SK-N-DZ (cell line): ENCODE measurements at regions not wholly inside any gene's neighbourhood (a gene's known extent, or its start where the extent isn't known, plus 50 kb on each side); places are given as distances from the start of the nearest gene placed in this dataset.
"Not testable (repeated sequence)": the region's sequence is repeated elsewhere in the genome, so short reads cannot be mapped to it uniquely, and the experiment has no call there.

Experiments used
- DNase-seq: peaks from one replicate; pipeline ENCODE4 v3.0.0-alpha.2; 2015; ENCODE audit warnings: low spot score

- no peak for DNase-seq
These were observed 917.0 kb downstream of the LRFN5 start for GRCh38 chr14:42523666-42524065.

- DNase-seq: no peak
These were observed 911.3 kb downstream of the LRFN5 start for GRCh38 chr14:42517806-42518500.

DNA sequence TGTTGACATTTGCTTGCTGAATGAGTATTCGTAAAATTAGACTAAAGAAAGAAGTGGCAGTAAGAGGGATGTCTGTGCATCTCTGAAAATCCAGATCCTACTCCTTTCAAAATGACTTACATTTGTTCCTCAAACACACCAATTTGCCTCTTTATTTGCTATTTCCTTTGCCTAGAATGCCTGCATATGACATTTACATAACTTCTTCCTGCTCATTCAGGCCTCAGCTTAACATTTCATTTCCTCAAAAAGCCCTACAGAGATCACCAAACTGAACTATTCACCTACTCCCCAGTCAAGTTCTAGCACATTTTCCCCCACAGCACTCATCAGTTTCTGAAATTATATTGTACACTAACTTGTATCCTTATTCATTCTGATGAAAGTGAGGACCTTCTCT, 907.2 kb downstream of the LRFN5 start:
- no peak for DNase-seq

DNA sequence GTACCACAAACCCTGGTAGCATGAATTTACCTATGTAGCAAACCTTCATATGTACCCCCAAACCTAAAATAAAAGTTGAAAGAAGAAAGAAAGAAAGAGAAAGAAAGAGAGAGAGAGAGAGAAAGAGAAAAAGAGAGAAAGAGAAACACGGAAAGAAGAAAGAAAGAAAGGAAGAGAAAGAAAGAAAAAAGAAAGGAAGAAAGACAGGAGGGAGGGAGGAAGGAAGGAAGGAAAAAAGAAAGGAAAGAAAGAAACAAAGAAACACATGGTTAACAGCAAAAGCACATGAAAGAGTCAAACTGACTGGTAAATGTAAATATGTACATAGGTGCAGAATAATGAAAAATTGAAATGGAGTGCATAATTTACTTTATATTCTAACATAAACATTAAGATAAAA, 903.4 kb downstream of the LRFN5 start:
- no peak for DNase-seq

DNA sequence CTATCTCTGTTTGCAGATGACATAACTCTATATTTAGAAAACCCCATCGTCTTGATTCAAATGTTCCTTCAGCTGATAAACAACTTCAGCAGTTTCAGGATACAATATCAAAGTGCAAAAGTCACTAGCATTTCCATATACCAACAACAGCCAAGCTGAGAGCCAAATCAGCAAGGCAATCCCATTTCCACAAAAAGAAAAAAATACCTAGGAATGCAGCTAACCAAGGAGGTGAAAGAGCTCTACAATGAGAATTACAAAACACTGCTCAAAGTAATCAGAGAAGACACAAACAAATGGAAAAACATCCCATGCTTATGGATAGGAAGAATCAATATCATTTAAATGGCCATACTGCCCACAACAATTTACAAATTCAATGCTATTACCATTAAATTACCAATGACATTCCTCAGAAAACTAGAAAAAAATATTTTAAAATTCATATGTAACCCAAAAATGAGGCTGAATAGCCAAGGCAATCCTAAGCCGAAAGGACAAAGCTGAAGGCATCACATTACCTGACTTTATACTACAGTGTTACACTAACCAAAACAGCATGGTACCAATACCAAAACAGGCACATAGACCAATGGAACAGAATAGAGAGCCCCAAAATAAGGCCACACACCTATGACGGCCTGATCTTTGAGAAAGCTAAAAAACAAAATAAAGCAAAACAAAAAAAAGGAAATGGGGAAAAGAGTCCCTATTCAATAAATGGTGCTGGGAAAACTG, 901.7 kb downstream of the LRFN5 start:
- no peak for DNase-seq

DNA sequence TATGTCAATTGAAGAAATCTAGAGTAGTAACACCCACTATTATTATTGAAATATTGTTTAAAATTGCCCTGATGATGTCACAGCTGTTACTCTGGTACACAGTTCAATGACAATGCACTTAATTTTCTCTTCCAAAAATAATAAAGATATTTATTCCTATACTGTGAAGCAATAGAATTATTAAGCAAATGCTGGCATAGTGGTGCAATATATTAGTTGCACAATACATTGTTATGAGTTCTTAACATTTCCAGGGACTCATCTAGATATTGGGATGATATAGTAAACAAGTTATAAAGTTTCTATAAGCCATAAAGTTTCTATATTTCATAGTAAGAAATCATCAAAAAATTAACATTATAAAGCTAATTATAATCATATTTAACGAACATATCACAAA, 897.8 kb downstream of the LRFN5 start:
- no peak for DNase-seq

GRCh38 chr14:42499137-42499536, 892.5 kb downstream of the LRFN5 start:
- DNase-seq: no peak

DNA sequence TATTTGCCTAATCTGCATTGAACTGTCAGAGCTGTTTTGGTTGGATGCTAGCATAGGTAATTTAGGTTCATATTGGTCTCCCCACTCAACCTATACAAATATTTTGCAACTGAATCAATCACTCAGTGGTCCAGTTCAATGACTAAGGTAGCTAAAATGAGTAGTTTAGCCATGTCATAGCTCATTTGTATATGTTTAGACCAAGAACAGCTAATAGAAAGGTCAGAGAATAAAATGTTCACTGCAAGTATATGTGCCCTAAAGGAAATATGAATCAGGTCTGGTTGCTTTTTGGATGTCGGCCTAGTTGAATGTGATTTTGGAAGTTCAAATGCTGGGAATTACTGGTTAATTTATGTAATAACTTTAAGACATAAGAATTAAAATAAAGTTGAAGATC, 883.9 kb downstream of the LRFN5 start:
- no peak for DNase-seq

DNA sequence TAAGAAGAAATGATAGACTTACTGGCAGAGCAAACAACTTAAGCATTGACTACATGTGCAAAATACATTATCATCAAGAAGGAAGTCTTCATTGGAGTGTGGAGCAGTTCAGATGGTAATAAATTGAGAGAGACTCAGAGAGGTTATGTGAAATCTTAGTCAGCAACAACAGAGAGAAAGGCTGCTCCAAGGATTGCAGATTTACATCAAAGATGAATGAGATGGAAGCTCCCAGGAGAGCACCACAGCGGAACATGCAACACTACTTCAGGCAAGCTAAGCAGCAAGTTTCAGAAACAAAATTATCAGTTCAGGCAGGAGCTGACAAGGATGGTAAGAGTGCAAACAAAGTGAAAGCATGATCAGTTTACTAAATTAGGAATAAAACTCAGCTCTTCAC, 882.3 kb downstream of the LRFN5 start:
- no peak for DNase-seq

GRCh38 chr14:42482345-42482971, 875.8 kb downstream of the LRFN5 start:
- not testable (repeated sequence) for DNase-seq

DNA sequence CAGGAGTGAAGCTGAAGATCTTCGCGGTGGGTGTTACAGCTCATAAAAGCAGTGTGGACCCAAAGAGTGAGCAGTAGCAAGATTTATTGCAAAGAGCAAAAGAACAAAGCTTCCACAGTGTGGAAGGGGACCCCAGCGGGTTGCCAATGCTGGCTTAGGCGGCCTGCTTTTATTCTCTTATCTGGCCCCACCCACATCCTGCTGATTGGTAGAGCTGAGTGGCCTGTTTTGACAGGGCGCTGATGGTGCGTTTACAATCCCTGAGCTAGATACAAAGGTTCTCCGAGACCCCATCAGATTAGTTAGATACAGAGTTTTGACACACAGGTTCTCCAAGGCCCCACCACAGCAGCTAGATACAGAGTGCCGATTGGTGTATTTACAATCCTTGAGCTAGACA, 875.0 kb downstream of the LRFN5 start:
- DNase-seq: not testable (repeated sequence)

DNA sequence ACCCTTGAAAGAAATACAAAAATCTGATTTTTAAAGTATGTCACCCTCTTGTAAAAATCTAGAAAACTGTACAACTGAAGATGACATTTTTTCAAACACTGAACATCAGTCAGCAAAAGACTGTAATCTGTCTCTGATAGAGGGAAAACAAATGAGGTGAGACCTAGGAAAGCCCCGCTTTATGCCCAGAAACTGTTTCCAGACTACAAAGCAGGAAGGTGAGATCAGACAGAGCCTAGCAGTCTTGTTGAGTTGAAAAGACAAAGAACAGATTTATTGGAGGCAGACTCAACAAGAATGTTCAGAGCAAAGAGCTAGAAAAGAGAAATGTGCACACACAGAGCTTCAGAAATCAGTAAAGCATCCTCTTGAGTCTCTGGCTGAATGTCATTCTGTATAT, 873.6 kb downstream of the LRFN5 start:
- DNase-seq: no peak

DNA sequence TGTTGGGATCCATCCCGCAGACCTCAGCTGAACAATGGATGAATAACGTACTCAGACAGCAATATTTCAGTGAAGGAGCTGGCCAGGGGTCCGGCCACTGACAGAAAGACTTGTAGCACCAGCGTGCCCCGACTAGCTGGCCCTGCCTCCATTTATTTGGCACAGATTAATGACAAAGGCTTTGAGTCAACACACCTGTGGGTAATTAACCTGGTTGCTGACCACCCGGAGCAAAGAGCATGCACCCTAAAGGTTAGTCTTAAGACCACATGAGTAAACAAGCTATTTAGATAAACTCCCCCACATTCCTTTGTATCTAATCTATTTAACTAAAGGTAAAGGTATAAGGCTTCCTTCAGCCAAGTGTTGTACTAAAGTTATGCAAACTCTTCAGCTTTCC, 868.6 kb downstream of the LRFN5 start:
- no peak for DNase-seq

DNA sequence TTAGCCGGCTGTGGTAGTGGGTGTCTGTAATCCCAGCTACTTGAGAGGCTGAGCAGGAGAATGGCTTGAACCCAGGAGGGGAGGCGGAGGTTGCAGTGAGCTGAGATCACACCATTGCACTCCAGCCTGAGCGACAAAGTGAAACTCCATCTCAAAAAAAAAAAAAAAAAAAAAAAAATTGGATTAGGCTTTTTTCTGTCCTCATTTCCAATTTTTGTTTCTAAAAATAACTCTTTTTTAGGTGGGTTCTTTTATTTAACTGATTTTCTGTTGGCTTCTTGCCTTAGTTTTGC, 863.7 kb downstream of the LRFN5 start:
- no peak for DNase-seq

- no peak for DNase-seq
These were observed 863.2 kb downstream of the LRFN5 start for GRCh38 chr14:42469637-42470426.

- no peak for DNase-seq
These were observed 854.0 kb downstream of the LRFN5 start for GRCh38 chr14:42460673-42461072.

DNA sequence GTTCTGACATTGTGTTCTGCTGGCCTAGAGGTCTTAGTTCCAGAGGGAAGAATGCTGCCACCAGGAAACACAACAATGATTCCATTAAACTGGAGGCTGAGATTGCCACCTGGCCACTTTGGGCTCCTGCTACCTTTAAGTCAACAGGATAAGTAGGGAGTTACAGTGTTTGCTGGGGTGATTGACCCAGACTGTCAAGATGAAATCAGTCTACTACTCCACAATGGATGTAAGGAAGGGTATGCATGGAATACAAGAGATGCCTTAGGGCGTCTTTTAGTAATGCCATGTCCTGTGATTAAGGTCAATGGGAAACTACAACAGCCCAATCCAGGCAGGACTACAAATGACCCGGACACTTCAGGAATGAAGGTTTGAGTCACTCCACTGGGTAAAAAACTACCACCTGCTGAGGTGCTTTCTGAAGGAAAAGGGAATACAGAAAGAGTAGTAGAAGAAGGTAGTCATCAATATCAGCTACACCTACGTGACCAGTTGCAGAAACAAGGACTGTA, 852.6 kb downstream of the LRFN5 start:
- DNase-seq: no peak

DNA sequence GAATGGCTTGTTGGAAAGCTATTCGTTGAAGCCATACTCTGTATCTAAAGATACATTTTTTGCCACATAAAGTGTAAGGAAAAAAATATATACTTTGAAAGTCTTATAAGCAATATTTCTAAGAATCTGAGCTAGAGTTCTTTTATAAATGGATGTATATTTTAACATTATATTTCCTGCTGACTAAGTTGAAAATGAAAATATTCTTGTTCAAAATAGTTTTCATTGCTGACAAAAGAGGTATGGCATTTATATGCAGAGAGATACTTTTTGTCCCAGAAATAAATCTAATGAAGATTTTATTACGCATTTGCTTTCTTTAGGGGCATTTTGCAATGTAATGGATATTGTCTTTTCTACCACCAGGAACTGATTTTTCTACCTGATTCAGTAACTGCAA, 834.9 kb downstream of the LRFN5 start:
- no peak for DNase-seq

DNA sequence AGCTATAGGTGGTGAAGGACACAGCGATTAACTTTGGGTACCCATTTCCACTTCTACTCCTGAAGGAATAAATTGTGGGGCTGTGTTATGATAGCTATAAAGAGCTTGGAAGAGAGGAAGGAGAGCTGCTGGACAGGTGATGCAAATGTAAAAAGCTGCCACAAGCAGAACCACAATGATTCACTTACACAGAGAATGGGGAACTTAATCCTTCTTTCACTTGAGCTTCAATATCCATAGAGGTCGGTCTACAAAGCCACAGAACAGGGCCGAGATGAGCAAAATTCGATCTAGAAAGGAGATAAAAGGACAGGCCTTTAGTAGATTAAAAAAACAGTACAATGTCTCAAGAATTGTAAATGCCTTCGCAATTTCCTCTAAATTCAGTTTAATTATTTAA, 831.1 kb downstream of the LRFN5 start:
- DNase-seq: no peak

DNA sequence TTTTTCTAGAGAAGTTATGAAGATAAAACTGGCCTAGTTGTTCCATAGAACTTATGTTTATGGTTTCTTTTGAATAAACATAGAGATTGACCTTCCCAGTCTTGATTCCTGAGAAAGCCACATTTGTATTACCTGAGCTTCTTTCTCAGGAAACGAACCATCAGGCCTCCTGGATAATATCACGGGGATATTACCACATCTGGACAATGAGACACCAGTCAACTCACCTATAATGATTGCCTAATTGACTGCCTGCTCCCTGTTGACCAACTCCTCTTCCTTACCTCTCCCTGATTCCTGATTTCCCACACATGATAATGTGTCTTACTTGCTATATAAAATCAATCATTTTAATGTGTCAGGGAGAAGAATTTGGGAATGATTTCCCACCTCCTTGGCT, 822.7 kb downstream of the LRFN5 start:
- DNase-seq: no peak

DNA sequence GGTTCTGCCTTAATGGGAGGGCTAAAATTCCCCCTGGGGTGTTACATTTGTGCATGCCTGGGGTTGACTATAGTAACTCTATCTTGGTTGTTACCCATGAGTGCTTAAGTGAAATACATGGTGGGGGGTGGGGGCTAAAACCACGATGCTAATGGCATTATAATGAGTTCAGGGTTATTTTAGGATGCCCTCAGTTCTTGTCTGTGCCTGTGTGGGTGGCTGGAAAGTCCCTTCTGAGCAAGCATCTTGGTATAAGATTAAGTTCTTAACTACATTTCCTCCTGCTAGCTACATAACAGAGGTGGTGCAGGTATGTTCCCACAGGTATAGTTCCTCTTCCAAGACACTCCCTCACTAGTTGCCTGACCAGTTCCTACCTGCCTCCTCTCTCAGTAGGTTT, 822.3 kb downstream of the LRFN5 start:
- DNase-seq: no peak

DNA sequence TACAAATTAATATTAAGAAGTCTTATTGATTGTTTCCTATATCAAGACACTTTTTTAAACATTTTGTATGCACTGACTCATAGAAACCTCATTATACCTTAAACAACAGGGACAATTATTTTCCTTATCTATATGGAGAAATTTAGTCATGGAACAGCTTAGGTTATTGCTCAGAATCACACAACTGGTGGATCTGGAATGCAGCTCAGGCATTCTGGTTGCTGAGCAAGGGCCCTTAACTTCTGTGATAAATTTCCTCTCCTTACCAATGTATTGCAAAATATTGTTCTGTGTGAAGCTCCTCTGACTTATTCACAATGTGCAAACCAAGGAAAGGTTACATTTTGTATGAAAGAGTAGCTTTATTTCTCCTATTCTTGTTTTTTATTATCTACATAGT, 817.8 kb downstream of the LRFN5 start:
- DNase-seq: no peak
